Upper lobe of left lung (tissue), 6 donors: ENCODE measurements at regions not wholly inside any gene's neighbourhood (a gene's known extent, or its start where the extent isn't known, plus 50 kb on each side); places are given as distances from the start of the nearest gene placed in this dataset.

Experiments
- ATAC-seq, 2 donors: fragments of 200-7000 bp; cut with Tn5 transposase; one replicate each; pipeline ENCODE4 v1.9.1; 2022; ENCODE audit warnings: mild to moderate bottlenecking in 2 of 2, moderate library complexity in 2 of 2; ENCODE audit not compliant: low FRiP score in 2 of 2
- DNase-seq, 2 donors: peaks; one replicate each; pipeline ENCODE4 v3.0.0-alpha.2; 2019 to 2020
- H3K27ac ChIP-seq, 4 donors: fragments of 200-600 bp; sonication (generic); one replicate each; pipeline ENCODE4 v1.5.1; 2016 to 2019
- H3K27me3 ChIP-seq, 4 donors: fragments of 200-600 bp; sonication (generic); one replicate each; pipeline ENCODE4 v1.5.1; 2017 to 2019
- H3K36me3 ChIP-seq, 4 donors: fragments of 200-600 bp; sonication (generic); one replicate each; pipeline ENCODE4 v1.5.1; 2016 to 2019
- H3K4me1 ChIP-seq, 4 donors: fragments of 200-600 bp; sonication (generic); one replicate each; pipeline ENCODE4 v1.5.1; 2018 to 2019
- H3K4me3 ChIP-seq, 4 donors: fragments of 200-600 bp; sonication (generic); one replicate each; pipeline ENCODE4 v1.5.1; 2017 to 2019; ENCODE audit warnings: mild to moderate bottlenecking in 2 of 4, moderate library complexity in 1 of 4
- H3K9me3 ChIP-seq, 4 donors: fragments of 200-600 bp; sonication (generic); one replicate each; pipeline ENCODE4 v1.5.1; 2018 to 2019
- CTCF ChIP-seq, 6 experiments: fragments of 450-650 bp in 4 of 6; fragments of 200-600 bp in 2 of 6; sonication (generic) in 2 of 6; IDR thresholded peaks; one replicate each; pipeline ENCODE4 v1.5.1; 2016 to 2019; ENCODE audit warnings: antibody characterized with exemption in 6 of 6
- EP300 ChIP-seq, 4 donors: sonication (generic); formaldehyde crosslinking; IDR thresholded peaks; one replicate each; pipeline ENCODE4 v1.5.1; 2017; ENCODE audit warnings: antibody characterized with exemption in 4 of 4, control low read depth in 2 of 4
- POLR2A ChIP-seq, 4 donors: fragments of 450-650 bp; IDR thresholded peaks; one replicate each; pipeline ENCODE4 v1.5.1; 2016 to 2017; ENCODE audit warnings: antibody characterized with exemption in 4 of 4, mild to moderate bottlenecking in 2 of 4
- POLR2AphosphoS5 ChIP-seq, 2 donors: sonication (generic); formaldehyde crosslinking; IDR thresholded peaks; one replicate each; pipeline ENCODE4 v1.5.1; 2017; ENCODE audit warnings: antibody characterized with exemption in 2 of 2
- WGBS, 2 donors: methylation state at CpG; one replicate each; pipeline ENCODE4 v1.1.5; 2017 to 2018; 5-methylcytosine and 5-hydroxymethylcytosine counted together
- donor health status: DM: no; HTN: no; CAD: no; lungs with moderate emphysema.
- donor health status: DM: no; HTN: yes; CAD: no; lungs with severe emphysema.

GRCh38 chr4:79087071-79087470, 147.8 kb upstream of the PAQR3 start:
- no peak overlapping the region for H3K27ac ChIP-seq
- ATAC-seq = no peak
- peaks cover 0 to 11% (median 1%) of the 10 kb centered on the region in 4 donors for H3K9me3 ChIP-seq
- no peaks in the 10 kb centered on the region for H3K36me3 ChIP-seq
- no peak overlapping the region for H3K4me3 ChIP-seq
- DNase-seq = no peak
- no peaks in the 10 kb centered on the region for H3K4me1 ChIP-seq
- H3K27me3 ChIP-seq = no peaks in the 10 kb centered on the region
- WGBS, 2 donors = 95 to 99% methylated on average over 3 of the region's 3 CpGs
- TF ChIP-seq POLR2A (IDR thresholded peaks at IDR 0.05) (no peak), POLR2AphosphoS5 (IDR thresholded peaks at IDR 0.05) (no peak), CTCF (IDR thresholded peaks at IDR 0.05) (no peak), EP300 (IDR thresholded peaks at IDR 0.05) (no peak)

GRCh38 chr4:79083406-79084010, 144.3 kb upstream of the PAQR3 start:
- no peak overlapping the region for H3K27ac ChIP-seq
- no peaks in the 10 kb centered on the region for H3K27me3 ChIP-seq
- no peaks in the 10 kb centered on the region for H3K4me1 ChIP-seq
- no peaks in the 10 kb centered on the region for H3K36me3 ChIP-seq
- 46 to 49% methylated on average over 2 of the region's 2 CpGs for WGBS, 2 donors
- no peak for TF ChIP-seq POLR2A (IDR thresholded peaks at IDR 0.05)
- no peak for TF ChIP-seq CTCF (IDR thresholded peaks at IDR 0.05)
- TF ChIP-seq EP300 (IDR thresholded peaks at IDR 0.05) = no peak
- TF ChIP-seq POLR2AphosphoS5 (IDR thresholded peaks at IDR 0.05) = no peak
- peaks cover 0 to 15% (median 2%) of the 10 kb centered on the region in 4 donors for H3K9me3 ChIP-seq
- no peak overlapping the region for H3K4me3 ChIP-seq
- ATAC-seq (no peak), DNase-seq (no peak)

- H3K27ac ChIP-seq = no peak overlapping the region
- ATAC-seq = no peak
Observed at GRCh38 chr4:79082997-79083396, 143.8 kb upstream of the PAQR3 start.

DNA sequence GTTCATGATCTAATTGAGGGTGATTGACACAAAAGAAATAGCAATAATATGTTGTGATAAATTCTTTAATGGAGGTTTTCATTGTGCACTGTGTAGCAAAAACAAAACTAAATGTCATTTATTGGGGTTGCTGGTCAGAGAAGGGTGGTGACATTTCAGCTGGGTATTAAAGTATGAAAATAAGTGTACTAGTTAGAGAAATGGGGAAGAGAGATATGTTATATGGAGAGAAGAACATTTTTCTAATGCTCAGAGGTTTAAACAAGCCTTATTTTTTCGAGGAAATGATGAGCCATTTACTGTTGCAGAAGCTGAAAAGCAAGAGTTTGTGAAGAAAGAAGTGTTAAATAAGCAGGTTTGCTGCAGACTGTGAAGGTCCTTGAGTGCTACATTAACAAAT, 142.7 kb upstream of the PAQR3 start:
- WGBS, 2 donors = 44 to 55% methylated on average over 1 of the region's 1 CpG
- Histone ChIP-seq H3K4me1 (no peaks in the 10 kb centered on the region), H3K27me3 (no peaks in the 10 kb centered on the region), H3K27ac (no peak overlapping the region), H3K9me3 (peaks cover 0 to 15% (median 2%) of the 10 kb centered on the region in 4 donors), H3K36me3 (no peaks in the 10 kb centered on the region), H3K4me3 (no peak overlapping the region)
- no peak for ATAC-seq
- TF ChIP-seq POLR2AphosphoS5 (IDR thresholded peaks at IDR 0.05) (no peak), EP300 (IDR thresholded peaks at IDR 0.05) (no peak), POLR2A (IDR thresholded peaks at IDR 0.05) (no peak), CTCF (IDR thresholded peaks at IDR 0.05) (no peak)
- no peak for DNase-seq

More at GRCh38 chr4:79082997-79083396, 143.8 kb upstream of the PAQR3 start:
- Histone ChIP-seq H3K36me3 (no peaks in the 10 kb centered on the region), H3K4me3 (no peak overlapping the region), H3K27me3 (no peaks in the 10 kb centered on the region), H3K9me3 (peaks cover 0 to 15% (median 2%) of the 10 kb centered on the region in 4 donors), H3K4me1 (no peaks in the 10 kb centered on the region)
- WGBS, 2 donors = 78 to 82% methylated on average over 6 of the region's 6 CpGs
- TF ChIP-seq POLR2A (IDR thresholded peaks at IDR 0.05) = no peak
- no peak for TF ChIP-seq CTCF (IDR thresholded peaks at IDR 0.05)
- TF ChIP-seq POLR2AphosphoS5 (IDR thresholded peaks at IDR 0.05) = no peak
- TF ChIP-seq EP300 (IDR thresholded peaks at IDR 0.05) = no peak
- no peak for DNase-seq

DNA sequence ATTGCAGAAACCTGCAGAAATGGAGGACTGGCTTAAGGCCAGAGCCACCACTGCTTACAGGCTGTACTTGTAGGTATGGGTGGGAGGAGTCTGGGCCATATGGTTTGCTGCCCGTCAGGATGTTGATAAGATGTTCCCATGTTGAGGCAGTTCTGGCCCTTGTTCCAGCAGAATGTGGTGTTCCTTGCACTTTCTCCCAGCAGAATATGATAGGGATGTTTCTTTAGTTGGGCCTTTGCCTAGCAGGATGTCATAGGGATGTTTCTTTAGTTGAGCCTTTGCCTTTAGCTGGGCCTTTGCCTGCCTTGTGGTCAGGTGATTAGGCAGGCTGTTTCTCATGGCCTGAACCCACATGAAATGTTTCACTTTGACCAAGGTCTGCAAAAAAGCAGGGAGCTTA, 139.1 kb upstream of the PAQR3 start:
- Histone ChIP-seq H3K9me3 (peaks cover 0 to 15% (median 4%) of the 10 kb centered on the region in 4 donors), H3K27me3 (no peaks in the 10 kb centered on the region), H3K27ac (no peak overlapping the region), H3K4me3 (no peak overlapping the region), H3K36me3 (no peaks in the 10 kb centered on the region), H3K4me1 (no peaks in the 10 kb centered on the region)
- peak in 1 of 2 donors; percentile 43 for ATAC-seq
- no peak for TF ChIP-seq POLR2AphosphoS5 (IDR thresholded peaks at IDR 0.05)
- TF ChIP-seq POLR2A (IDR thresholded peaks at IDR 0.05) = no peak
- no peak for TF ChIP-seq CTCF (IDR thresholded peaks at IDR 0.05)
- no peak for TF ChIP-seq EP300 (IDR thresholded peaks at IDR 0.05)
- 44 to 67% methylated on average over 1 of the region's 1 CpG for WGBS, 2 donors
- DNase-seq = no peak
